ENCODE measurements at regions not wholly inside any gene's neighbourhood (a gene's known extent, or its start where the extent isn't known, plus 50 kb on each side); places are given as distances from the start of the nearest gene placed in this dataset.

- Histone ChIP-seq H2BK15ac (ENCODE audit: low read length) (no peak overlapping the region), H3K4me3 (ENCODE audit: extremely low read depth in 1 of 4, insufficient read depth in 2 of 4, low read depth in 3 of 4, low read length in 4 of 4) (no peak overlapping the region), H3K23me2 (ENCODE audit: low read depth, low read length) (no peaks in the 10 kb centered on the region), H3K4ac (replicated peaks; ENCODE audit: insufficient read length, low read depth, low read length) (no peak overlapping the region), H3K27ac (ENCODE audit: low read depth, low read length) (no peak overlapping the region), H2AK5ac (ENCODE audit: low read depth, low read length) (no peak overlapping the region), H2BK120ac (replicated peaks; ENCODE audit: low read depth, low read length) (no peak overlapping the region), H2BK12ac (ENCODE audit: low read depth, low read length) (no peak overlapping the region), H3K79me1 (ENCODE audit: low read depth, low read length) (no peaks in the 10 kb centered on the region), H3K23ac (ENCODE audit: insufficient read length) (no peak overlapping the region), H4K91ac (replicated peaks; ENCODE audit: insufficient read length, low read length) (no peak overlapping the region), H4K8ac (ENCODE audit: extremely low read depth, insufficient read depth, low read length) (no peak overlapping the region), H3K4me1 (replicated peaks in 1 of 4; ENCODE audit: control insufficient read depth in 3 of 4, insufficient read depth in 4 of 4, low read length in 3 of 4) (no peaks in the 10 kb centered on the region), H3K27me3 (replicated peaks in 1 of 4; ENCODE audit: control insufficient read depth in 3 of 4, extremely low read depth in 1 of 4, insufficient read depth in 3 of 4, low read length in 3 of 4) (no peaks in the 10 kb centered on the region), H3K14ac (ENCODE audit: insufficient read length) (no peak overlapping the region), H3K4me2 (ENCODE audit: insufficient read depth in 1 of 2, low read depth in 2 of 2, low read length in 2 of 2) (no peak overlapping the region), H4K20me1 (replicated peaks in 1 of 2; ENCODE audit: control insufficient read depth in 1 of 2, insufficient read depth in 2 of 2, low read length in 2 of 2) (no peaks in the 10 kb centered on the region), H3K18ac (ENCODE audit: extremely low read depth, low read length) (no peak overlapping the region), H3K9me3 (ENCODE audit: insufficient read depth in 2 of 2, low read depth in 1 of 2, low read length in 1 of 2) (peaks cover 4 to 6% of the 10 kb centered on the region in 2 experiments; a peak in 1 of 4 replicates), H3K36me3 (ENCODE audit: control insufficient read depth in 2 of 4, insufficient read depth in 4 of 4, low read length in 3 of 4) (no peaks in the 10 kb centered on the region), H2BK20ac (ENCODE audit: low read length) (no peak overlapping the region), H4K5ac (ENCODE audit: insufficient read length, low read depth, low read length) (no peak overlapping the region), H3K56ac (replicated peaks; ENCODE audit: insufficient read length, low read depth, low read length) (no peak overlapping the region), H3K79me2 (ENCODE audit: control insufficient read depth in 1 of 2, insufficient read depth in 2 of 2, low read length in 2 of 2) (no peaks in the 10 kb centered on the region), H2AFZ (ENCODE audit: low read length) (no peak overlapping the region), H2BK5ac (ENCODE audit: low read depth, low read length) (no peak overlapping the region), H3K9ac (replicated peaks in 1 of 4; ENCODE audit: extremely low read depth in 1 of 4, low read depth in 3 of 4, low read length in 3 of 4) (no peak overlapping the region)
- no peak for FAIRE-seq
- CTCF ChIA-PET (ENCODE audit: partially characterized antibody) = no interaction called here
- POLR2A ChIA-PET (ENCODE audit: partially characterized antibody) = no interaction called here
- DNase-seq (ENCODE audit: low read depth in 1 of 2, low spot score in 2 of 2) = no peak
- 76% methylated on average over 1 of the region's 1 CpG; no CpG with 5 or more reads in 1 of the 2 experiments for WGBS, 2 experiments (ENCODE audit: extremely low coverage in 1 of 2, insufficient coverage in 1 of 2, insufficient read length in 1 of 2, insufficient replicate concordance in 2 of 2, low coverage in 1 of 2, low lambda C conversion rate in 2 of 2, missing lambda C conversion rate in 1 of 2)
- TF ChIP-seq, protein P1, sequence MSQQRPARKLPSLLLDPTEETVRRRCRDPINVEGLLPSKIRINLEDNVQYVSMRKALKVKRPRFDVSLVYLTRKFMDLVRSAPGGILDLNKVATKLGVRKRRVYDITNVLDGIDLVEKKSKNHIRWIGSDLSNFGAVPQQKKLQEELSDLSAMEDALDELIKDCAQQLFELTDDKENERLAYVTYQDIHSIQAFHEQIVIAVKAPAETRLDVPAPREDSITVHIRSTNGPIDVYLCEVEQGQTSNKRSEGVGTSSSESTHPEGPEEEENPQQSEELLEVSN (IDR thresholded peaks at IDR 0.05) = no peak
- TF ChIP-seq EGR1 (IDR thresholded peaks at IDR 0.05; ENCODE audit: borderline replicate concordance, low read depth, low read length) (no peak), CTBP2 (IDR thresholded peaks at IDR 0.05; ENCODE audit: borderline replicate concordance, insufficient read depth, insufficient read length, low read length) (no peak), BACH1 (IDR thresholded peaks at IDR 0.05; ENCODE audit: low read length) (no peak), GABPA (IDR thresholded peaks at IDR 0.05; ENCODE audit: borderline replicate concordance, insufficient read depth, low read length) (no peak), MAX (IDR thresholded peaks at IDR 0.05) (no peak), KDM1A (IDR thresholded peaks at IDR 0.05; ENCODE audit: borderline replicate concordance, low read length) (no peak), POLR2AphosphoS5 (IDR thresholded peaks at IDR 0.05; ENCODE audit: low read depth, low read length) (no peak), SUZ12 (IDR thresholded peaks at IDR 0.05; ENCODE audit: low read length) (no peak), RFX5 (IDR thresholded peaks at IDR 0.05; ENCODE audit: borderline replicate concordance, low read depth, low read length) (no peak)
- TF ChIP-seq, protein P2, sequence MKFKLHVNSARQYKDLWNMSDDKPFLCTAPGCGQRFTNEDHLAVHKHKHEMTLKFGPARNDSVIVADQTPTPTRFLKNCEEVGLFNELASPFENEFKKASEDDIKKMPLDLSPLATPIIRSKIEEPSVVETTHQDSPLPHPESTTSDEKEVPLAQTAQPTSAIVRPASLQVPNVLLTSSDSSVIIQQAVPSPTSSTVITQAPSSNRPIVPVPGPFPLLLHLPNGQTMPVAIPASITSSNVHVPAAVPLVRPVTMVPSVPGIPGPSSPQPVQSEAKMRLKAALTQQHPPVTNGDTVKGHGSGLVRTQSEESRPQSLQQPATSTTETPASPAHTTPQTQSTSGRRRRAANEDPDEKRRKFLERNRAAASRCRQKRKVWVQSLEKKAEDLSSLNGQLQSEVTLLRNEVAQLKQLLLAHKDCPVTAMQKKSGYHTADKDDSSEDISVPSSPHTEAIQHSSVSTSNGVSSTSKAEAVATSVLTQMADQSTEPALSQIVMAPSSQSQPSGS (IDR thresholded peaks at IDR 0.05; ENCODE audit: low read length) = no peak
Observed at GRCh38 chr15:38144921-38145320, 107.7 kb upstream of the SPRED1 start.
